ENCODE measurements at regions not wholly inside any gene's neighbourhood (a gene's known extent, or its start where the extent isn't known, plus 50 kb on each side); places are given as distances from the start of the nearest gene placed in this dataset.

- Histone ChIP-seq H3K36me3 (no peaks in the 10 kb centered on the region), H3K4me1 (no peaks in the 10 kb centered on the region), H3K4me3 (no peak overlapping the region), H3K9me3 (no peaks in the 10 kb centered on the region), H3K27me3 (no peaks in the 10 kb centered on the region), H3K27ac (no peak overlapping the region)
- no peak for DNase-seq (ENCODE audit: low spot score in 2 of 2)
- TF ChIP-seq CTCF (IDR thresholded peaks at IDR 0.05) (no peak), POLR2A (IDR thresholded peaks at IDR 0.05) (no peak), EP300 (IDR thresholded peaks at IDR 0.05) (no peak)
- WGBS, 2 donors, result 88 to 97% methylated on average over 5 of the region's 5 CpGs
These were observed 333.5 kb upstream of the B3GALT2 start for GRCh38 chr1:193519922-193520321.

- DNase-seq (ENCODE audit: low spot score in 2 of 2), result no peak
- Histone ChIP-seq H3K27me3 (no peaks in the 10 kb centered on the region), H3K36me3 (no peaks in the 10 kb centered on the region), H3K27ac (no peak overlapping the region), H3K4me1 (no peaks in the 10 kb centered on the region), H3K4me3 (no peak overlapping the region), H3K9me3 (no peaks in the 10 kb centered on the region)
- 94 to 95% methylated on average over 5 of the region's 5 CpGs for WGBS, 2 donors
- no peak for TF ChIP-seq CTCF (IDR thresholded peaks at IDR 0.05)
- no peak for TF ChIP-seq POLR2A (IDR thresholded peaks at IDR 0.05)
- TF ChIP-seq EP300 (IDR thresholded peaks at IDR 0.05), result no peak
These were observed 330.5 kb upstream of the B3GALT2 start for GRCh38 chr1:193516755-193517388.

- no peaks in the 10 kb centered on the region for H3K27me3 ChIP-seq
- TF ChIP-seq EP300 (IDR thresholded peaks at IDR 0.05) (no peak), POLR2A (IDR thresholded peaks at IDR 0.05) (no peak), CTCF (IDR thresholded peaks at IDR 0.05) (no peak)
- H3K36me3 ChIP-seq, result no peaks in the 10 kb centered on the region
- WGBS, 2 donors, result 85 to 89% methylated on average over 4 of the region's 4 CpGs
- peaks cover 0 to 8% (median 0%) of the 10 kb centered on the region in 4 donors for H3K9me3 ChIP-seq
- DNase-seq (ENCODE audit: low spot score in 2 of 2), result no peak
- no peak overlapping the region for H3K27ac ChIP-seq
- H3K4me1 ChIP-seq, result no peaks in the 10 kb centered on the region
- no peak overlapping the region for H3K4me3 ChIP-seq
These were observed 328.0 kb upstream of the B3GALT2 start for GRCh38 chr1:193514397-193514796.

- WGBS, 2 donors, result 93 to 94% methylated on average over 2 of the region's 2 CpGs
These were observed 326.6 kb upstream of the B3GALT2 start for GRCh38 chr1:193513032-193513431.

GRCh38 chr1:193504920-193505319, 318.5 kb upstream of the B3GALT2 start:
- Histone ChIP-seq H3K9me3 (no peaks in the 10 kb centered on the region), H3K36me3 (no peaks in the 10 kb centered on the region), H3K4me3 (no peak overlapping the region), H3K27ac (no peak overlapping the region), H3K27me3 (no peaks in the 10 kb centered on the region), H3K4me1 (no peaks in the 10 kb centered on the region)
- no peak for DNase-seq (ENCODE audit: low spot score in 2 of 2)
- no peak for TF ChIP-seq POLR2A (IDR thresholded peaks at IDR 0.05)
- no peak for TF ChIP-seq CTCF (IDR thresholded peaks at IDR 0.05)
- no peak for TF ChIP-seq EP300 (IDR thresholded peaks at IDR 0.05)

More at GRCh38 chr1:193513032-193513431, 326.6 kb upstream of the B3GALT2 start:
- no peak overlapping the region for H3K4me3 ChIP-seq
- H3K4me1 ChIP-seq, result no peaks in the 10 kb centered on the region
- H3K36me3 ChIP-seq, result no peaks in the 10 kb centered on the region
- no peak for TF ChIP-seq EP300 (IDR thresholded peaks at IDR 0.05)
- no peak for TF ChIP-seq CTCF (IDR thresholded peaks at IDR 0.05)
- TF ChIP-seq POLR2A (IDR thresholded peaks at IDR 0.05), result no peak
- H3K27ac ChIP-seq, result no peak overlapping the region
- peaks cover 0 to 8% (median 0%) of the 10 kb centered on the region in 4 donors for H3K9me3 ChIP-seq
- no peaks in the 10 kb centered on the region for H3K27me3 ChIP-seq
- DNase-seq (ENCODE audit: low spot score in 2 of 2), result no peak
